Hematopoietic multipotent progenitor cell treated with erythropoietin and hydrocortisone succinate and interleukin-3 and kit ligand, for 6 days (in vitro differentiated cells): ENCODE measurements at regions not wholly inside any gene's neighbourhood (a gene's known extent, or its start where the extent isn't known, plus 50 kb on each side); places are given as distances from the start of the nearest gene placed in this dataset.

ENCODE experiments used
- DNase-seq: peaks from one replicate; pipeline ENCODE4 v3.0.0-alpha.2; 2015

GRCh38 chr2:58501371-58502160, 260.4 kb upstream of the FANCL start:
- DNase-seq = no peak

DNA sequence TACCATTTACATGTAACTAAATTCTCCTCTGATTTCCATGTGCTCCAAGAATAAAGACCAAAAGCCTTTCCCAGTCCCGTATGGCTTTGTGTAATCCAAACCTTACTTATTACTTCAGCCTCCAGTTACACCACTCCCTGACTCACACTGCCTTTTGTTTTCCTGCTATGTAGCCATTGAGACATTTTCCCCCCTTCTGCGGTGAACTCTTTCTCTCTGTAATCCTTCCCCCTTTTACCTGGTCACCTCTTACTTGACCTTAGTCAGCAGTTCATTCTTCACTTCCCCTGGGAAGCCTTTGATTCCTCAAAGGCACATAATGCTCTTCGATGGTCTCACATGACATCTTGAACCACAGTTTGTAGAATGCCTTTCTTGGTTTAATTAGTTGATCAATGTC, 256.0 kb upstream of the FANCL start:
- DNase-seq = no peak

DNA sequence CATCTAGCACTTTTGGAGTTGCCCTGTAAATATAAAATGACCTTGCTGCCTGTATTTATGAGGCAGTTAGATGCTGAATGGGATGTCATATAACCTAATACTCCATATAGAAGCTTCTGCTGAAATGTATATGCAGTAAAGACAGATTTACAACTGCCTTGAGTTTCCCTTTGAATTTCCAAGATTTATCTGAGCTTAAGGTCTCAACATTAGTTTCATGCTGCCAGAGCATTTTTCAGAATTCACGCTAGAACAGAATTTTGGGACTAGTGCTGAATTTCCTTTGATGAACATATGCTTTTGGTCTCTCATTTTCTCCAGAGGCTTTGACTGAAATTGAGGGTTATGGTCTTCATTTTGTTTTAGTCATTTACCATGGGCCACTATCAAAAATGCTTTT, 254.7 kb upstream of the FANCL start:
- no peak for DNase-seq

DNA sequence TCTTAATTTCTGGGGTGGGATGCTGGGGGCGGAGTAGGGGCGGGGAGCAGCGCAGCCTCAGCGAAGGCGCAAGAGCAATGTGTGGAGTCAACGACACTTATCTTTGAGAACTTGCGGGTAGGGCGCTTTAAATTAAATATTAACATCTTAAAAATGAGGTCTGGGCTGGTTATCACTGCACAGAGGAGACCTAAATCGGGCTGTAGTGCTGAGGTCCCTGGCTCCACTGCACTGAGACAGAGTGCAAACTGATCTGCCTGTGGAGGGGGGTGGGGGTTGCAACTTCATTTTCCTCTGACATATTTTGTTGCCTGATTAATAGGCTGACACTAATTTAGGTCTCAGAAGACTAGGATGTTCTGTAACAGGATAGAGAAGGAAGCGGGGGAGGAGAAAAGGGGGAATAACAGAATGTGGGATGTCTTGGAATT, 253.0 kb upstream of the FANCL start:
- DNase-seq = no peak

- DNase-seq = no peak
Observed at GRCh38 chr2:58484629-58485028, 243.5 kb upstream of the FANCL start.

DNA sequence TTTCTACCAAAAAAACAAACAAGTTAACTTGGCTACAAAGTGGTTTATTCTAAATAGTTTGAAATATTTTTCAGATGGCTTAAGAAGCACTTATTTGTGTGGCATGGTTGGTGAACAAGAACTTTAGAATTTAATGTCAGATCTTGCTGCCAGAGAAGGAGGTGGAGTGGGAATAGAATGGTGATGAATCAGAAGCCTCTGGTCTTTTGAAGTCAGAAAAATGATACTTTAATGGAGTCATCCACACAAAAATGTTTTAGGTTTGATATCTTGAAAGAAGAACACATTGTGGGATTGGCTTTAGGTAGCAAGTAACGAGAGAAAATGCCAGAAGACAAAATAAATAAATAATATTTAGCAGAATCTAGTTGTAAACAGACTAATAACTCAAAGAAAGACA, 243.1 kb upstream of the FANCL start:
- DNase-seq = no peak

DNA sequence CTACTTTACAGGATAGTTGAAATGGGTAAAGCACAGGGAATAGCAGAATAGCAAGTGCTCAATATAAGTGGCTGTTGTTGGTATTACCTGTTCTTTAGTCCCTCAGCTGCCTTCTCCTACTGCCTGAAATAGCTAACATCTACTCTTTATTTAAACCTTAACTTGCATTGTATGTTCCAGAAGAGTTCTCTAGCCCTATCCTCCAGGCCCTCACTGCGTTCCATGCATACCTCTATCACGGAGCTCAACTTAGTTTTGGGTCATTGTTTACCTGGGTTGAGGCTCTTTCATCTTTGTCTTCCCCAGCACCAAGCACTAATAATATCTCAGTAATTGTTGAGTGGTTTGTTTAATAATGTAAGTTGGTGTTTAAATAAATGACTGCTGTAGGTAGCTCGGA, 242.2 kb upstream of the FANCL start:
- no peak for DNase-seq

GRCh38 chr2:58481670-58482069, 240.5 kb upstream of the FANCL start:
- DNase-seq = no peak

DNA sequence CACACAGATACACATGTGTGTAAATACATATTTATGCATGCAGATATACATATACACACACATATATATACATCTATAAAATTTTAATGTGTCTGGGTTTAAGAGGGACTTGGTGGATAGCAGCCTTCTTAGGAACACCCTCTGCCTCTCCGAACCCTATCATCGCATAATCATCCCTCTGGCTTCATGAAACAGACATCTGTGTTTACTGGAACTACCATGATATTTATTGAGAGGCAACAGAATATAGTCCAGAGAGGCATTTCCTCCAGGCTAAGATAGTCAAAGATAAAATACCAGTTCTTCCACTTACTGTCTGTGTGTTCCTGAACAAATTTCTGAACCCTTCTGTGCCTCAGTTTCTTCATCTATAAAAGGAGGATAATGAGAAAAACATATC, 239.0 kb upstream of the FANCL start:
- no peak for DNase-seq

- DNase-seq = no peak
Observed at GRCh38 chr2:58479535-58480140, 238.5 kb upstream of the FANCL start.

DNA sequence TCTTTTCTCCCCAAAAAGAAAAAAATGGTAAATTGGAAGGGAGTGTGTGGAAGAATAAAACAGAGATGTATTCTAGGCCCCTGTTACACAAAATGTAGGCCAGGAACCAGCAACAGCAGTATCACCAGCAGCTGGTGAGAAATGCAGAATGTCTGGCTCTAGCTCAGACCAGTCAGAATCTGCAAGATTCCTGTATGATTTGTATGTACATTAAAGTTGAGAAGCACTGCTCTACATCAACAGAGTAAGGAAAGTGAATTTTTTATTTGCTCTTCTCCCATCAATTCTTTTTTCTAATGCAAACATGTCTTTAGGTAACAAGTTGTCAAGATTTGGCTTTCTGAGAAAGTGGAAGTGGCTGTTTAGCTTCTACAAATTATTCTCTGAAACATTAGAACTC, 235.4 kb upstream of the FANCL start:
- DNase-seq = no peak

GRCh38 chr2:58475756-58476155, 234.6 kb upstream of the FANCL start:
- no peak for DNase-seq

DNA sequence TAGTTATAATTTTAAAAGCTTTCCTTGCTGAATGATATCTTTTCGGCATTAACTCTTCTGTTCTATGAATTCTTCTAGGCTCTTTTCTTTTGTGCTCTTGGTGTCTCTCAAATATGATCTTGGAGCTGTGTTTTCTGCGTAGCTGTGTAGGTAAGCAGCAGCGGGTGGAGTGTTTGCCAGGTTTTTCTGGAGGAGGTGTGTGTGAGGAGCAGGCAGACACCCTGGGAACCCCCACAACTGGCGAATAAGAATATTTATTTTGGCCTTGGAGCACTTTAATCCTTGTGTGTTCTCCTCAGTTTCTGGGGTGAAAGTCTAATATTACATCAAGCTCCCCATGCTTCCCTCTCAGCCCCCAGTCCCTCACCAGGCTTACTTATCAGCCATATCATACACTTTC, 232.0 kb upstream of the FANCL start:
- DNase-seq = no peak

GRCh38 chr2:58466804-58467203, 225.7 kb upstream of the FANCL start:
- no peak for DNase-seq

DNA sequence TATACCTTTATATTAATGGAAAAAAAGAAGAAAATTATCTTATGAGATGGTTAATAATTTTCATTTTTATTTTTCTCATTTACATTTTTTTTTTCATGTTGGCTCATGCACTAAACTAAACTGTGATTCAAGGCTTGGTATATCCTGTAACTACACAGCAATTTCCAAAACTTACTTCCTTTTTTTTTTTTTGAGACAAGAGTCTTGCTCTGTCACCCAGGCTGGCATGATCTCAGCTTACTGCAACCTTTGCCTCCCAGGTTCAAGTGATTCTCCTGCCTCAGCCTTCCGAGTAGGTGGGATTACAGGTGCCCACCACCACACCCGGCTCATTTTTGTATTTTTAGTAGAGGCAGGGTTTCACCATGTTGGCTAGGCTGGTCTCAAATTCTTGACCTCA, 224.9 kb upstream of the FANCL start:
- peak; percentile 6 for DNase-seq

- DNase-seq = no peak
Observed at GRCh38 chr2:58460670-58461069, 219.5 kb upstream of the FANCL start.

DNA sequence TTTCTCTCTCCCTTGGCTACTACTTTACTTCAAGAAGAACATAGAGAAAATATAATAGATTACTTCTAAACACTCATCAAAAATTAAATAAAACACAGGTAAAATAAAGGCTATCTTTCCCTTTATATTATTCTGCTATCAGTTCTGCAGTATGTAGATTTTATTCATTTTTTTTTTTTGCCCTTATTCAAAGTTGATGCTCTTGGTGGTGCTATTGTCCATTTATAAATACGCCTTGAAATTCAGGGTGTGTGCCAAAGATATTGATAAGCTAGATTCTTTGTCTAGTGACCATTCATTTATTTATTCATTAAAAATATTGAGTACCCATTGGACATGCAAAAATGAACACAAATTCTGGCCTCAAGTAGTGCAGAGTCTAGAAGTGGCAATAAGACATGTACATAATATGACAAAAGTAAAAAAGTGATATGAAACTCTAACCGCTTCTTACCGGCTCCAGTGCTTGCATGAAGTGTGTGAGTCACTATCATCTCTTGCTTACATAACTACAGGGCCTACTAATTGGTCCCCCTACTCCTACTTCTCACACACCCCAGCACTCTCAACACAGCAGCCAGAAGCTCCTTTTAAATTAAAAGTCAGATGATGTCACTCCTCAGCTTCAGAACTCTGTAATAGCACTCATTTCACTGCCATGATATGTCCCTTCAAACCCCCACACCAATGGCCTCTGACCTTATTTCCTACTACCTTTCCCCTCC, 208.3 kb upstream of the FANCL start:
- DNase-seq = peak; percentile 18

GRCh38 chr2:58448845-58449244, 207.7 kb upstream of the FANCL start:
- no peak for DNase-seq

- peak; percentile 91 for DNase-seq
Observed at GRCh38 chr2:58448065-58448507, 207.0 kb upstream of the FANCL start.

- DNase-seq = no peak
Observed at GRCh38 chr2:58447586-58447985, 206.5 kb upstream of the FANCL start.

- no peak for DNase-seq
Observed at GRCh38 chr2:58441643-58442042, 200.5 kb upstream of the FANCL start.

DNA sequence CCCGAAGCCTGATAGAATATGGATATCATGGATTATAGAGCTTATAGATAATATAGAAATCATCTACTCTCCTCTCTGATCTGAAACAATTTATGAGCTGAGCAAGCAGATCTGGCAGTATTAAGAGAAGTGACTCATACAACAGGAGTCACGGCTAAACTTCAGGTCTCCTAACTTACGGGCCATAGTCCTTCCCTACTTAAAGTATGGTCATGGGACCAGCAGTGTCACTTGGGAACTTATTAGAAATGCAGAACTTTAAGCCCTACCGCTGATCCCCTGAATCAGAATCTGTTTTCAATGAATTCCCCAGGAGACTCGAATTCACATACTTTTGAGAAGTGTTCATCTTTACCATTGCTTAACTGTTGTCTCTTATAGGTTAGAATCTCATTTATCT, 195.7 kb upstream of the FANCL start:
- DNase-seq = no peak

GRCh38 chr2:58435246-58435645, 194.1 kb upstream of the FANCL start:
- no peak for DNase-seq

DNA sequence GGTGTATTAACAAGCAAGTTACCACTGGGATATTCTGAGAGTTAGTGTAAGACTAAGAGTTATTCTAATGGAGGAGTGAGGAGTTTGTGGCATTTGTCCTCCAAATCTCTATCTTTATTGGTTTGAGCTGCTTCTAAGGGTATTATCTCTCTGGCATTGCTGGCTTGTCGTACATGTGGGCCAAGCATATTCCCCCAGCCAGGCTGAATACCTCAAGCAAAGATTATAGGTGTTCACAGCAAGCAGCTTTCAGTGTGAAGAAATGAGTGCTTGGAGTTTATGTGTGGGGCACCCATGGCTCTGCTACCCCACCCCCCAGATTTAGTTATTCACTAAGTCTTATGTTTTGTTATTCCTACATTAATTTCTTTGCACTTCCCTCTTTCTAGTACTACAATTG, 193.6 kb upstream of the FANCL start:
- DNase-seq = peak; percentile 5
